ENCODE measurements at regions not wholly inside any gene's neighbourhood (a gene's known extent, or its start where the extent isn't known, plus 50 kb on each side); places are given as distances from the start of the nearest gene placed in this dataset.

GRCh38 chr10:55233090-55233489 lies 432.1 kb upstream of the PCDH15 start:
- intact Hi-C loops (cut with DNase I): no loop called here
- no peaks in the 10 kb centered on the region for H3K36me3 ChIP-seq
- H3K4me1 ChIP-seq: no peaks in the 10 kb centered on the region
- H3K27me3 ChIP-seq: no peaks in the 10 kb centered on the region
- no peak overlapping the region for H3K4me3 ChIP-seq
- no peak for TF ChIP-seq CTCF (IDR thresholded peaks at IDR 0.05)
- DNase-seq: no peak
- no peaks in the 10 kb centered on the region for H3K9me3 ChIP-seq
- H3K27ac ChIP-seq: no peak overlapping the region
- H3K9ac ChIP-seq (ENCODE audit: low read depth in 2 of 2, low read length in 2 of 2): no peak overlapping the region

- TF ChIP-seq CTCF (IDR thresholded peaks at IDR 0.05): no peak
- H3K9ac ChIP-seq (ENCODE audit: low read depth in 2 of 2, low read length in 2 of 2): no peak overlapping the region
- DNase-seq: no peak
These were observed 431.5 kb upstream of the PCDH15 start for GRCh38 chr10:55232553-55232952.

GRCh38 chr10:55227967-55228366 lies 426.9 kb upstream of the PCDH15 start:
- no peaks in the 10 kb centered on the region for H3K4me1 ChIP-seq
- H3K9ac ChIP-seq (ENCODE audit: low read depth in 2 of 2, low read length in 2 of 2): no peak overlapping the region
- no peak overlapping the region for H3K27ac ChIP-seq
- no peaks in the 10 kb centered on the region for H3K36me3 ChIP-seq
- no peaks in the 10 kb centered on the region for H3K27me3 ChIP-seq
- no peak for DNase-seq
- TF ChIP-seq CTCF (IDR thresholded peaks at IDR 0.05): no peak
- intact Hi-C loops (cut with DNase I): no loop called here
- H3K9me3 ChIP-seq: no peaks in the 10 kb centered on the region
- H3K4me3 ChIP-seq: no peak overlapping the region

More at GRCh38 chr10:55232553-55232952, 431.5 kb upstream of the PCDH15 start:
- no peaks in the 10 kb centered on the region for H3K36me3 ChIP-seq
- no peaks in the 10 kb centered on the region for H3K9me3 ChIP-seq
- no peak overlapping the region for H3K27ac ChIP-seq
- no peaks in the 10 kb centered on the region for H3K27me3 ChIP-seq
- intact Hi-C loops (cut with DNase I): no loop called here
- no peak overlapping the region for H3K4me3 ChIP-seq
- H3K4me1 ChIP-seq: no peaks in the 10 kb centered on the region

GRCh38 chr10:55224007-55224781 lies 423.2 kb upstream of the PCDH15 start:
- H3K4me1 ChIP-seq: no peaks in the 10 kb centered on the region
- no peak for DNase-seq
- H3K27ac ChIP-seq: no peak overlapping the region
- H3K36me3 ChIP-seq: no peaks in the 10 kb centered on the region
- no peak overlapping the region for H3K9ac ChIP-seq (ENCODE audit: low read depth in 2 of 2, low read length in 2 of 2)
- no peaks in the 10 kb centered on the region for H3K9me3 ChIP-seq
- intact Hi-C loops (cut with DNase I): no loop called here
- H3K27me3 ChIP-seq: no peaks in the 10 kb centered on the region
- H3K4me3 ChIP-seq: no peak overlapping the region
- no peak for TF ChIP-seq CTCF (IDR thresholded peaks at IDR 0.05)

- no peak for TF ChIP-seq CTCF (IDR thresholded peaks at IDR 0.05)
- Histone ChIP-seq H3K27ac (no peak overlapping the region), H3K9ac (ENCODE audit: low read depth in 2 of 2, low read length in 2 of 2) (no peak overlapping the region), H3K27me3 (no peaks in the 10 kb centered on the region), H3K4me3 (no peak overlapping the region), H3K4me1 (no peaks in the 10 kb centered on the region), H3K9me3 (no peaks in the 10 kb centered on the region), H3K36me3 (no peaks in the 10 kb centered on the region)
- DNase-seq: no peak
- intact Hi-C loops (cut with DNase I): no loop called here
These were observed 422.3 kb upstream of the PCDH15 start for GRCh38 chr10:55223352-55223751.
